MCF 10A (cell line): ENCODE measurements at regions not wholly inside any gene's neighbourhood (a gene's known extent, or its start where the extent isn't known, plus 50 kb on each side); places are given as distances from the start of the nearest gene placed in this dataset.
A peak's percentile ranks its signal among the peaks of the same experiment; 100 is the strongest.

Experiments used
- BruUV-seq: library from RNA; stranded (reverse); fragments of 400-500 nt; replicated peaks from 2 replicates; lab custom pipeline; 2021; lab: Mats Ljungman, UMichigan
- CTCF ChIA-PET: fragments of 300-600 bp; sonication (Branson Sonifier 250); formaldehyde crosslinking; extraction: SDS; loops from one replicate; lab custom pipeline; 2021; ENCODE audit warnings: antibody characterized with exemption, inconsistent platforms; lab: Yijun Ruan, JAX
- POLR2A ChIA-PET: fragments of 300-600, 350-650 bp; sonication (Branson Sonifier 250); formaldehyde crosslinking; extraction: SDS; loops from one replicate; lab custom pipeline; 2020; ENCODE audit warnings: antibody characterized with exemption, inconsistent platforms; lab: Yijun Ruan, JAX
- DNase-seq: peaks from one replicate; pipeline ENCODE4 v3.0.0-alpha.2; 2018; ENCODE audit not compliant: unreplicated experiment
- H3K27ac Mint-ChIP-seq: one replicate; pipeline ENCODE4 v1.8.0; 2022; ENCODE audit warnings: mild to moderate bottlenecking, low read depth, mixed read lengths; ENCODE audit not compliant: unreplicated experiment
- H3K27me3 Mint-ChIP-seq: one replicate; pipeline ENCODE4 v1.8.0; 2022; ENCODE audit warnings: mixed read lengths; ENCODE audit not compliant: insufficient read depth, unreplicated experiment
- H3K36me3 Mint-ChIP-seq: one replicate; pipeline ENCODE4 v1.8.0; 2022; ENCODE audit warnings: mild to moderate bottlenecking, moderate library complexity, mixed read lengths; ENCODE audit not compliant: insufficient read depth, unreplicated experiment
- H3K4me1 Mint-ChIP-seq: one replicate; pipeline ENCODE4 v1.8.0; 2022; ENCODE audit warnings: mixed read lengths; ENCODE audit not compliant: insufficient read depth, unreplicated experiment
- H3K4me3 Mint-ChIP-seq: one replicate; pipeline ENCODE4 v1.8.0; 2022; ENCODE audit warnings: mild to moderate bottlenecking, moderate library complexity, mixed read lengths; ENCODE audit not compliant: unreplicated experiment
- H3K9me3 Mint-ChIP-seq: one replicate; pipeline ENCODE4 v1.8.0; 2022; ENCODE audit warnings: mixed read lengths; ENCODE audit not compliant: unreplicated experiment
- CTCF ChIP-seq: fragments of 200-600 bp; IDR thresholded peaks from one replicate; pipeline ENCODE4 v1.8.0; 2022; ENCODE audit warnings: antibody characterized with exemption, mild to moderate bottlenecking; ENCODE audit not compliant: unreplicated experiment
- intact Hi-C: fragments of 100-400 bp; cut with micrococcal nuclease; formaldehyde crosslinking; loops from 2 replicates; pipeline ENCODE4 v1.14.1; 2022
- microRNA-seq: library from miRNA; unstranded; fragments of <30 nt; microRNA quantifications from one replicate; pipeline ENCODE4 v1.2.0, GENCODE V29; 2022

- no peak for DNase-seq
- ChIA-PET POLR2A (interaction anchor here (0.6 to 2.1 kb wide), 2 partner anchors 10 to 821 kb away, joined by 3 to 5 read pairs; no protein-coding TSS in a partner anchor), CTCF (interaction anchor here (0.9 kb wide), 1 partner anchor 446 kb away, joined by 3 read pairs; no protein-coding TSS in a partner anchor)
- no TSS peak for BruUV-seq
- Mint-ChIP-seq H3K4me3 (no peak overlapping the region), H3K27ac (no peak overlapping the region), H3K36me3 (no peaks in the 10 kb centered on the region), H3K9me3 (no peaks in the 10 kb centered on the region), H3K27me3 (no peaks in the 10 kb centered on the region), H3K4me1 (no peaks in the 10 kb centered on the region)
- TF ChIP-seq CTCF: no peak
- intact Hi-C loops: no loop called here
Observed at GRCh38 chr1:97976801-97977200, 56.0 kb upstream of the DPYD start.

Small RNA genes lying in the stretch of these regions (microRNA-seq; reads per million reads assigned to microRNA genes)
- gene MIR2682: 5.3 reads per million, percentile 37 among the genes with 10 or more reads in this experiment
